ENCODE measurements at regions not wholly inside any gene's neighbourhood (a gene's known extent, or its start where the extent isn't known, plus 50 kb on each side); places are given as distances from the start of the nearest gene placed in this dataset.

DNA sequence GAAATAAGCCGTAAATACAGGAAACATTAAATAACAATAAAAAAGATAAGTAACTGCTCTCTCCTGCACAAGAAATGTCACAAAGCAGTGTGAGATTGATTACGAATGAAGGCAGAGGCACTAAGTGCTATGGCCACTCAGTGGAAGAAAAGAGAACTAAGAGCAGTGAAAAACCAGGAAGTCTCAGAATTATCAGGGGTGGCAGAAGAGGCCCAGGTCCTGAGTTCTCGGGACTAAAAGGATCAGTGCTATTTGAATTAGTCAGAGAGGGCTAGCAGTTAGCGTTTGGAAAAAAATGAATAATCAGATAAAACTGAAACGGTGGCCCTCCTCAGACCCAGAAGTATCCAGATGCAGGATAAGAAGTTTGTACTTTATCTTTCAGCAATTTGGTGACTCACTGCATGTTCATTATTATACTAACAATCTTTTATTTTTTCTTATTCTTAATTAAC is 367.1 kb downstream of the ZEB2 start:
- DNase-seq: peak; percentile 17

DNA sequence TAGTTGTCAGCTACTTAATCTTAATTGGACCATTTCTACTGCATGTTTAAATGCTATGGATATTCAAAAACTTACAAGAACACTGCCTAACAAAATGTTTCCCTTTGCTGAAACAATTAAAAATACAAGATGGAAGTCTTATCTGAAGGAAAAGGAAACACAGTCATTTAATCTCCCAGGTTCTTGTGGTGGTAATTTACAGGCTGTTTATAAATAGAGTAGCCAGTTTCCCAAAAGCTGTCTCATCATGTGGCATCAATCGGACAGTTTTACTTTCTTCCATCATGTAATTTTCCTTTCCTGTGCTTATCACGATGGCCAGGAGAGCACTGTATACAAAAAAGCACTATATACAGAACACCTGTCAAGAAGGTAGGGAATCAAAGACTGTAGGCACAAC is 368.1 kb downstream of the ZEB2 start:
- DNase-seq: no peak

DNA sequence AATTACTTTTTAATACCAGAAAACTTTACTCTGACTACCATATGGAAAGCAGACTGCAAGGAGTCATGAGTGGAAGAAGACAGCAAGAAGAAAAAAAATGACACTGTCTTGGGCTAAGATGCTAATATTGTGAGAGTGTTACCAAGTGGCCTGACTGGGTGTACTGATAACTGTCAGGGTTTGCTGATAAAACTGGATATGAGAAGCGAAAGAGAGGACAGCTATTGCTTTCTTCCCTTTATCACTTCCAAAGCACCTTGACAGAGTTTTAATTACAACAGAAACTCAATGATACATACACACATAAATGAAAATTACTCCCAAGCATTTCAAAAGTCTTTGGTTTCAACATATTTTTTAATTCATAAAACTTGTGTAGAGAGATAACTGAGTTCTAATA is 368.5 kb downstream of the ZEB2 start:
- no peak for DNase-seq

DNA sequence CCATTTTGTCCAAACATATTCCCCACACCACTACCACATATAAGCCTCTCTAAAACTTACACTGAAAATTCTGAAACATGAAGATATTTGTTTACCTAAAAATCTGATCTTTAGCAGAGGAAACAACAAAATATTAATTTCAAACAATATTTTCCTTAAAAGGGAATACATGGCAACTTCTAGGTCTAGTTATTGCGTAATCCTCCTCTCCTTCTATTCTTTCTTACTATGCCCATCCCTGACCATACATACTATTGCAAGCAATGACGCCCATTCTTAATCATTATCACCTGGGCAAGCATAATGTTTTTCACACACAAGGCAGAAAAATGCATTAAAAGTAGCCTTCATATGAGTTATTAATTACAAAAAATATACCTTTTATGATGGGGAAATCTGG is 372.6 kb downstream of the ZEB2 start:
- no peak for DNase-seq

DNA sequence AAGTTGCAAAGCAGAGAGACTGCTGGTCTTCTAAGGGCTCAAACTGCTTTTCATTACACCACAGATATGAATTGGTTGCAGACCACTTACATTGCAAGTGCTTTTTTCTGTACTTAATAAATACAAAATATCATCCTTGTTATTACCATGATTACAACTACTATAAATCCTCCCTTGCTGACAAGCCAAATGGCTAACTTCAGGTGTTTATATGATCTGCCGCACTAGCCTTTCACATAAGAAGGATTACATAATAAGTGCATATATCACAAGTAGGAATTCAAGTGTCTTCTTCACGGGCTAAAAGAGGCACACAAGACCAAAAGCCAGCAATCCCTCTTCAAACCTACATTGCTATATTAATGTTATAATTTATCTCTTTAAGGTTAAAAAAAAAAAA is 373.0 kb downstream of the ZEB2 start:
- no peak for DNase-seq

DNA sequence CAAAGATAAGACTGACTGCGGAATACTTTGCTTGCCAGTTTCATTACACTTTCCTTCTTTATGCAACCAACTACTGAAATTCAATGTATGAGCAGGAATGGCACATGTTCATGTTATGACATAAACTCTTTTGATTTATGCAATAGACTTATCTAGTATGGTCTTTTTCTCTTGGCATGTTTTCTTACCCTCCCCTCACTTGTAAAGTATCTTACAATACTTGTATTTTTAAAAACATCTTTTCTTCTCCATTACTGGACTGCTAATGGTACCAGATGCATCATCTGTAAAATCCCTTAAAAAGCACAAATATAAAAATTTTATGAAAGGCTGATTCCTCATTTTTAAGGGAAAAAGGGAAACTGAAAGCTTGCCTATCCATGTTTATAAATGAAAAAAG is 373.8 kb downstream of the ZEB2 start:
- DNase-seq: no peak

DNA sequence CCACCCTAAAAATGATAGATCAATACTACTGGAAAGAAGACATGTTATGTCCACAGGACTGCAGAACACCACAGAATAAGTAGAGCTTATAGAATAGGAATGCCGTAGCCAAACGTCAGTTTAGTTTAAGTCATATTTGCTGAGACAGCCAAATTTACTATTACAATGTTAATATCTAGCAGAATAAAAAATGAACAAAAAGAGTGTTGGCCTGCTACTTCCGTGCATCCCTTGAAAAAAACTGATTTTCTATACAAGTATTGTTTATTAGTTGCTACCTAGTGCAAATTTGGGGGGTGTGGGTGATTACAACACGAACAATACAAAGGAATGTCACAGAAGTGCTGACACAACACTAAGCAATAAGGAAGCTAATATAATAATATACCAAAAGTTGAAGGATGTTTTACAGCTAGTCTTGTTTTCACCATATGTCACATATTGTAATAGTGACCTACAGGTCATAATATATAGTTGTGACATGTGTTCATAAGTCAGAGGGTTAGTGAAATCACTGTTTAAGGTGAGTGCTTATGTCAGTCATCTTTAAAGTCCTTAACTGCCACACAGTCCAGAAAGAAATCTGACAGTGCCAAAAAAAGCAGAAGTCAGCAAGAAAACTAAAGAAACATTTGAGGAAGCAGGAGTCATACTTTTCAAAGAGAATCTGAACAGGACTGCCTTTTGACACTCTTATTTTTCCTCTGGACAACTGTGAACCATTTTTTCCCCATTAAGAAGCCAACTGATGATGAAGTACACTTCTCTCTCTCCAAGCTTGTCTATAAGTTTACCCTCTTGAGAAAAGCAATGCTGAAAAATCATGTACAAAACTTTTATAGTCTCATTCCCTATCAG is 376.4 kb downstream of the ZEB2 start:
- DNase-seq: no peak

DNA sequence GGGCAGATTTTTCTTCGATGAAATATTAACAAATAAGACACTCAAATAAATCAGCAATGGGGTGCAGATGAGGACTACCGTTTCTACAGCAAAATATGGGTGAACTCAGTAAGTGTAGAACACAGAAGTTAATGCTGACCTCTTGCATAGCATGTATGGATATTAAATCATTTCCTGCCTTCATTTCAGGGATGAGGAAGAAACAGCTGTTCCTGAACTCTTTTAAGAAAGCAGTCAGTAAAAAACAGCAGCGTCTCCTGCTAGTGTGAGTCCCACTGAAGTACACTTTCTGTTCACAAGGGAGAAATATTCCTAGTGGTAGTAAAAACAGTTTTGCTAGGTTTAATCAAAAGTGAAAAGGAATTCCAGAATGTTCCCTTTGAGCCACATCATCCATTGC is 379.0 kb downstream of the ZEB2 start:
- DNase-seq: no peak

DNA sequence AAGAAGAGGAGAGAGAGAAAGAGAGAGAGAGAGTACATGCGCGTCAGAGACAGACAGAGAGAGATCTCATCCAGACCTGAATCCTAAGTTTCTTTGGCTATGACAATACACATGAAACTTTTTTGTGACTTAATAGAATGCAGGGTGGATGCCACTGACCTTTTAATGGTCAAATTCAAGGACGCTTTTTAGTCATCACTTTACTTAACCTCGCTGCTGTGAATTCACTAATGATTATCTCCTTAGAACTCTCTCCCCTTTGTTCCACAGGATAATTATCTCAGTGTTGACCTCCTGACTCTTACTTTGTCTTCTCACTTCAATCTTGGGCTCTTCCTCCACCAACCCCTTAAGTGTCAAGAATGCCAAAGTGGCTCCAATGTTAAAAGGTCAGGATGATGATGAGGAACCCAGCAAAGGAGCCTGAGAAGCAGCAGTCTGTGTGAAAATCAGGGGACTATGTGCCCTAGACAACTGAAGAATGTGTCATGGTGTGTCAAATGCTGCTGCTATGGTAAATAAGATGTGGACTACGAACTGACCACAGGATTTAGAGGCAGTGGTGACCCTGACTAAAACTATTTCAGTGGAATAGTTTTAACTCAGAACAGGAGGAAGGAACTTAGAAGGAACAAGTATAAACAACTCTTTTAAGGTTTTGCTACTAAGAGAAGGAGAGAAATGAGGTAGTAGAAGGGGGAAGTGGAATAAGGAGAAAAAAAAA is 382.1 kb downstream of the ZEB2 start:
- DNase-seq: no peak

DNA sequence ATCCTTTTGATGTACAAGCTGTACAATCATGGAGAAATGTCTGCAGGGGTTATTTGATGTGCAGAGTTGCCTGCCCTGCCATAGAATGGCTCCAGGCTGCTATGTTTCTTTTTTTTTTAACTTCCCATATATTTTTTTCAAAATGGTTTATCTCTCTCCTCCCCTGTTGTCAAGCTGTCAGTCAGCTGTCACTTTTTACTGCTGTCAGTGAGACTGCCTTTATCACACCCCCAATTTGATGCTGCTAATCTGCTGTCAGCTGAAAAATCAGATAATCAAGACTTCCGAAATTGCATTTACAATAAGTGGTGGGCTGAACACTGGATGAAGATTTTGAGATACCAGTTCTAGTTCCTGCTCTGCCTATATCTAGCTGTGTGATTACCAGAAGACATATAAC is 382.6 kb downstream of the ZEB2 start:
- no peak for DNase-seq

DNA sequence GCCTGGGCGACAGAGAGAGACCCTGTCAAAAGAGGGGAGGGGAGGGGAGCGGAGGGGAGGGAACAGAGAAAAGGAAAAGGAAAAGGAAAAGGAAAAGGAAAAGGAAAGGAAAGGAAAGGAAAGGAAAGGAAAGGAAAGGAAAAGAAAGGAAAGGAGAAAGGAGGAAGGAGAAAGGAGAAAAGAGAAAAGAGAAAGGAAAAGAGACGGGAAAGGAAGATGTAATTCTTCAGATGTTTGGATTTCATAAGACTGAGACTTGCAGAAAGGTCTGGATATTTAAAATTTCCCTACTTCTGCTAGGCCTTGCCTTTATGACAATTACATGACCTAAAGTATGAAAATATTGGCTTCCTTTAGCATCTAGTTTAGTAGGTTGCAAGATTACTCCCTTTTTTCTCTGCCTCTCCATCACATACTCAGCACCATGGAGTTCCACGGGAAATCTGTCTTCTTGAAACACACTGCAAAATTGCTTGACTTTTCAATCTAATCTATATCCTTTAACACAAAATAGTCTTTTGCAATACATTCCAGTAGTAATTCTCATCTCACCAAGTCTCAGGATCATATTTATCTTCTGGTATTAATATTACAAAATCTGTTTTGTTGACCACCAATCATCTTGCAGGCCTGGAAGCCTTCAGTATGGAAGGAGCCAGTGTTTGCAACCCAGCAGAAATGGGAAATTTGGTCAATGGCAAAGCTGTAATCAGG is 383.5 kb downstream of the ZEB2 start:
- no peak for DNase-seq

DNA sequence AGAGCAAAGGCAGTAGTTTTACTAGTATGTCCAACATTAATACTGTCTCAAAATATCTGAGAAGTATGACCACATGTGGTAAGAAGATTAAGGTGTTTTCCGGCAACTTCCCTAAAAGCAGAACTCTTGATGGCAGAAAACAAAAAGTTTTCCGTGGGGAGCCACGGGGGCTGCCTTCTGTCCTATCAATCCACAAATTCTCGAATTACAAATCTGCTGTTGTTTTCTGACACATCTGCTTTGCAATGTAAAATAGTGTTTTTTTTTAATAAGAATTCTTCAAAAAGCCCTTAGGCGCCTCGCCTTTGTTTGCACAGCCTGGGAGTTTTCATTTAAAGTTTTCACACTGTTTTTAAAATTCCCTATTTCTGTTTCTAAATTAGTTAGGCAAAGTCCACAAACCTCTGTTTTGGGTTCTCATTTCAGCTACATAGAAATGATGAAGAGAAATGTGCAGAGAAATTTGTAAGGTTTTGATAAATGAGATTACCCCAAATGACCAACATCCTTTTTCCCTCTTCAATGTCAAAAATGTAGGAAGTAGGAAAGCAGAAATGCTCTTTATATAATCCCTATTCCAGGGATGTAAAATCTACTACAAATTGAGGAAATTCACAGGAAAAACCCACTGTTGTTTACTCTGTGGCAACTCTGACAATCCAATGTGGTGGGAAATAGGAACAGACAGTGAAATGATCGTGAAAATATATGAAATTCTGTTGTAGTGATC is 385.8 kb downstream of the ZEB2 start:
- no peak for DNase-seq

DNA sequence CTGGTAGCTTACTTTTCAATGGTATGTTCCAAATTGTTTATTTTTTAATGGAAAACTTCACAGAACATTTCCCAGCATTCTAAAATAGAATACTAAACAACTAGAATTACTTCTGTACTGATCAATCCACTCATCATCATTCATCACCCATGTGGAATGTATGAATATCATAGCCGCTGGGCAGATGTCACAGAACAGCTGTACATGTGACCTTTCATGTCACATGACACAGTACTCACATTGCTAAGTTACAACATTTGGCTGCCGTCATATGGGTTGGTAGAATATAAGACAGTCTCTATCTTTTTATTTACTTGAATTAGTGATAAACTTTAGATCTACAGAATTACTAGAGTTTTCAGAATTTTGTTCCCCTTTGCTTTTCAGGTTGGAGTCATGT is 387.6 kb downstream of the ZEB2 start:
- DNase-seq: no peak

DNA sequence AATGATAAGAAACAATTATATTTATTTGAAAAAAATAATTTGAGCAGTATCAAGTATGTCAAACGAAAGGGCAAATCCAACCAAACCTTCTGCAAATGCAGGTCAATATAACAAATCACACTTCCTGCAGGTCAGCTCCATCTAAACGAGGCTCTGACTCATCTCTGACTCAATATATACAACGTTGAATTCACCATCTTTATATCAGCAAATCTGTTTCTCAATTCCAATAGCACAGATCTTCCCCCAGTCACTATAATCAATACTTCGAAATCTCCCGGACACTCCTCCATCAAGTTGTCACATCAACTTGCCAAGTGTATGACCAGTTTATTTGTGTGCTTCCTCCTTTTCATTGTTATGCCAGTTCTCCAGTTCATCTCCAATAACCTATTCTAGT is 388.9 kb downstream of the ZEB2 start:
- DNase-seq: no peak

DNA sequence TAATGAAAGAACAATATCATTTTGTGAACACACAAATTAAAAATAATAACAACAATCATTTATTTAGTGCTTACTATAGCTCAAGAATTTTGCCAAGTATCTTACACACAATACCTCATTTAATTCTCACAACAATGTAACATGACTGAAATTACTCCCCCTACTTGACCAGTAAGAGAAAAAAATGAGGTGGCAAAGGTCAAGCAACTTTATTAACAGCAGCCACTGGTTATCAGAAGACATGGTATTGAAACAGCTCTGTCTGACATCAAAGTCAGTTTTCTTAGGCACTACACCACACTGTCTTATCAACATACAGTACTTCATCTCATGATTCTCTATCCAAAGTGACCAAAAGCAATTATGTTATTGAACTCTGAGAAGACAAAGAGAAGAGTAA is 389.4 kb downstream of the ZEB2 start:
- no peak for DNase-seq

DNA sequence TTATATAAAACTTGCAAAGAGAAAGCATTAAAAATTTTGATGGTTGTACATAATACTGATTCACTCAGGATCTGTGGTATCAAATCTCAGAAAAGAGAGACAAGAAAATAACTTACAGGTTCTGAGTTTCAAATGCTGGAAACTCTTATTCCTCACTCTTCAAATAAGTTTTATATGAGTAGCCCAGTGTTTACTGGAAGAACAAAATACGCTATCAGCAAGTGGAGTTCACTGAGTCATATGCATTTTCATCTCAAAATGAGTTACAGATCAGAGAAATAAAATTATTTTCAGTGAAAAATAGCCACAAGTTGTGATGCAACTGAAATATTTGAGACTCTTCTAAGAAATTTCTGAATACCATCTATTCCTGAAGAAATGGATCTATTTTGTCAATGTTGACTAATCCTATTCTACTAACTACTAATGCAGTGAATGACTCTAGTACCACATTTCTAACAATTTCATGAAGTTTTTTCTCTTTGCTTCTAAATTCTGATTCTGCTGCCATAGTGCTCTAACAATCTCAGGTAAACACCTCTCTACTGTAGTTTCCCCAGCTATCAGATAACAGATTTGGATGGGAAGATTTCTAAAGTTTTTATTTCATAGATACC is 391.7 kb downstream of the ZEB2 start:
- DNase-seq: no peak

DNA sequence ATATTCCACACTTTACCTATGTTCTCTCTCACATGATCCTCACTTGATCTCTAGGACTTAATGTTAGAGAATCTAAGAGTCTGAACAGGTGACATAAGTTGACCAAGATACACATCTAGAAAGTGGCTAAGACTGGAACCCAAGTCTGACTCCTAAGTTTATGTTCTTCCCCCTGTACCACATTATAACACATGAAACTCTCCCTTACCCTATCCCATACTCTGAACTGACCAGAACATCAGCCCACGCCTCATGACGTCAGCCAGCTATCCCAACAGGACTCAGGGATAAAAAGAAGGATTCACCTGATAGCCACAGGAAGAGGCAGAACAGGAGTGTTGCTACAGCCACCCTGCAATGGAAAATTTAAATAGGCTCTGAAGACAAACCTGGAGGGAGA is 392.2 kb downstream of the ZEB2 start:
- no peak for DNase-seq

DNA sequence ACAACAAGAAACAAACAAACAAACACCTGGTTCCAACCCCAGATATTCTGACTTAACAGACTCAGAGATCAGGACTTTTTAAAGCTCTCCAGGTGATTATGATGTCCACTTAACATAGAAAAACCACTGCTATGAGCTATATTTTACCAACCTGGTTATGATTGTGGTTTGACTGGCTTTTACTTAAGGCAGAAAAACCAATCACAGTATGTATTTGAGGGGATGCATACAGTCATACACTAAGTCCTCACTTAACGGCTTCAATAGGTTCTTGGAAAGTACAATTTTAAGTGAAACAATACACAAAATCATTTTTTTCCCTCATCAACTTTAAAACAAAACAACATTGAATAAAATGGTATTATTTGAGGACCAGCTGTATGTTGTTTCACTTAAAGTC is 393.6 kb downstream of the ZEB2 start:
- DNase-seq: no peak

DNA sequence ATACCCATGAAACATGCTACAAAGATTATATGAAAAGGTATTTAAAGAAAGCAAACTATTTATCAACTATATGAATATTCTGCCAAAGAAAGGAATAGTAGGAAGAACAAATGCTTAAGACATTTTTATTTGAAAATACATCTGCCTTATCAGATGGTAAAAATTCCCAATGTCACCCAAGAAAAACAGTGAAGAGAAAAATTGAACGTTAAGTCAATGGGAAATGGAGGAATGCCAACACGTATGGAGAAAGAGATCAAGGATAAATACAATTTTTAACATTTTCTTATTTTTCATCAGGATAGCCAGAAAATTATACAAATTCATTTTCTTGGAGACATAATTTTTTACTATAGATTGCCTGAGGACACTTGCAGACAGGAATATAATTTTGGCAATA is 394.2 kb downstream of the ZEB2 start:
- no peak for DNase-seq

DNA sequence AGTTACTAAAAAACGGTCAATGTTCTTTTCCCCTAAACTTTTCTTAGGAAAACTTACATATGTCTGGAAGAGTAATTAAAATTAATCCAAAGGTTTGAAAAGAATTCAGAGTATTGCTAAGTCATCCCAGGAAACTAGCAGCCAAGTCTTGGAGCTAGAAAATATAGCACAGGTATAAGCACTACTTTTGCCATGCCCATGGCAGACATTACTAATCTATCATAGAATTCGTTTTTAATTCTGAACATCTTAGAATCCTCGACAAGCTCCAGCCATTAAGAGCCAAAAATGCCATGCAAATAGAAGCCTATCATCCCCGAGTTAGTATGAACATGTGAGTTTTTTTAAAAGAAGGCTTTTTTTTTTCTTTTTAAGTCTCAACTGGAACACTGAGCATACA is 395.0 kb downstream of the ZEB2 start:
- no peak for DNase-seq

DNA sequence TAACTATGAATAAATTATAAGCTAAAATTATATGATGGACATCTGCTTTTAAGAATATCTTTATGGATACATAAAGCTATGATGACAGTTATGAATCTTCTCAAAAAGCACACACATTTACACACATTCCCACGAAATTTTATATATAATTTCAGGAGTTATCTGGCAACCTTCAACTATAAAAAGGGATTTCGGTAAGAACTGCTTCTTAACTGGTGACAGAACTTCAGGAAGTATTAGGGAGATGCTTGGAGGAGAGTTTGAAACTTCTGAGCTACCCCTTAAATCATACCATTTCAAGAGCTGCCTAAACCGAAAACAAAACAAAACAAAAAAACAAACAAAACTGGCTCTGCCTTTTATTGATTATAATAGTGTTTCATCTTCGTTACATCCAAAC is 399.4 kb downstream of the ZEB2 start:
- no peak for DNase-seq

DNA sequence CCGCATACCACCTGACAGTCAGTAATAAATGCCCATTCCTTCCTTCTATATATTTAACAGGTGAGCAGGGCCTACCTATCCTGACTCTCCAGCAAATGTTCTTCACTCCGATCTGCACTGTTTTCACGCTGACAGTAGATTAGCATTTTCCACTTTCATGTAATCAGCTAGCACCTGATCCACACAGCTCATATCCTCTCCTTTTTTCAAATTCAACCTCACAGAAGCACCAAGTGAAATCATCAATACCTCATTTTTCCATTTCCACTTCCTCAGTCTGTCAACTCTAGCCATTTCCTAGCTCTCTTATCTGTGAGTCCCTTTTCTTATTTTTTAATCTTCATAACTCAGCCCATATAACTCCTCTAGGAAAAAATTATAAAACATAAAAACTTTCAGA is 402.8 kb downstream of the ZEB2 start:
- no peak for DNase-seq
